ENCODE measurements at regions not wholly inside any gene's neighbourhood (a gene's known extent, or its start where the extent isn't known, plus 50 kb on each side); places are given as distances from the start of the nearest gene placed in this dataset.

DNA sequence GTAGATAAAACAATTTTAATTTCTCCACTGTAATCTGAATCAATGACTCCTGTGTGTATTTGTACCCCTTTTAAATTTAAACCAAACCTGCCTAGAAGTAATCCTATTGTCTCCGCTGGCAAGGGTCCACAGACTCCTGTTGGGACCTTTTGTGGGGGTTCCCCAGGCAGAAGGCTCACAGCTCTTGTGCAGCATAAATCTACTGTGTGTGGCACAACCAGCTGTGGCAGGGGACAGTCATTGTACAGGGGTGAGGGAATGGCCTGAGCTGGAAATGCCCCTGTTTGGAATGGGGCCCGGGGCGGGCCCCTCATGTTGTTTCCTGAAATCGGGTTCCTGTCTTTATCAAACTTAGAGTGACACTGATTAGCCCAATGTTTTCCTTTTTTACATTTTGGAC is 318.2 kb upstream of the FAM98A start:
- TF ChIP-seq CTCF (IDR thresholded peaks at IDR 0.05) (no peak), POLR2AphosphoS5 (IDR thresholded peaks at IDR 0.05) (no peak)

All from prostate gland (tissue), 2 donors.